Activated CD4-positive, alpha-beta T cell treated with anti-CD3 and anti-CD28 coated beads for 36 hours (primary cell): ENCODE measurements at regions not wholly inside any gene's neighbourhood (a gene's known extent, or its start where the extent isn't known, plus 50 kb on each side); places are given as distances from the start of the nearest gene placed in this dataset.

ENCODE experiments used
- ATAC-seq: fragments of 200-7000 bp; cut with Tn5 transposase; one replicate; pipeline ENCODE4 v1.10.0; 2021; ENCODE audit warnings: mild to moderate bottlenecking, moderate library complexity
- CTCF ChIA-PET: fragments of 350-600 bp; sonication (Branson Sonifier 250); formaldehyde crosslinking; loops from one replicate; lab custom pipeline; 2021; ENCODE audit warnings: antibody characterized with exemption; lab: Charles Lee
- POLR2A ChIA-PET: fragments of 350-600 bp; sonication (Branson Sonifier 250); formaldehyde crosslinking; loops from one replicate; lab custom pipeline; 2021; ENCODE audit warnings: antibody characterized with exemption, inconsistent platforms; lab: Charles Lee
- DNase-seq: peaks from one replicate; pipeline ENCODE4 v3.0.0-alpha.2; 2020
- H3K27ac Mint-ChIP-seq: one replicate; pipeline ENCODE4 v1.8.0; 2021; ENCODE audit warnings: mixed read lengths
- H3K27me3 Mint-ChIP-seq: one replicate; pipeline ENCODE4 v1.8.0; 2021; ENCODE audit warnings: mixed read lengths
- H3K36me3 Mint-ChIP-seq: one replicate; pipeline ENCODE4 v1.8.0; 2021; ENCODE audit warnings: low read depth, mixed read lengths
- H3K4me1 Mint-ChIP-seq: one replicate; pipeline ENCODE4 v1.8.0; 2021; ENCODE audit warnings: mixed read lengths
- H3K4me3 Mint-ChIP-seq: one replicate; pipeline ENCODE4 v1.8.0; 2021; ENCODE audit warnings: mild to moderate bottlenecking, moderate library complexity, mixed read lengths
- H3K9me3 Mint-ChIP-seq: one replicate; pipeline ENCODE4 v1.8.0; 2021; ENCODE audit warnings: low read depth, mixed read lengths
- intact Hi-C, 2 experiments: fragments of 100-400 bp; cut with DNase I in 1 of 2; cut with micrococcal nuclease in 1 of 2; formaldehyde crosslinking; loops; one replicate each; pipeline versions ENCODE4 v1.14.2 to v1.15.1; 2022 to 2024; cut with DNase I, micrococcal nuclease

GRCh38 chr17:54111576-54111975 lies 288.8 kb downstream of the KIF2B start:
- DNase-seq (no peak), ATAC-seq (no peak)
- no peaks in the 10 kb centered on the region for H3K36me3 Mint-ChIP-seq
- CTCF ChIA-PET: no interaction called here
- intact Hi-C loops: no loop called here
- H3K27me3 Mint-ChIP-seq: no peaks in the 10 kb centered on the region
- POLR2A ChIA-PET: no interaction called here
- H3K9me3 Mint-ChIP-seq: peaks cover 9% of the 10 kb centered on the region
- H3K27ac Mint-ChIP-seq: no peak overlapping the region
- H3K4me1 Mint-ChIP-seq: no peaks in the 10 kb centered on the region
- no peak overlapping the region for H3K4me3 Mint-ChIP-seq

- Mint-ChIP-seq H3K4me1 (no peaks in the 10 kb centered on the region), H3K36me3 (no peaks in the 10 kb centered on the region), H3K27me3 (no peaks in the 10 kb centered on the region), H3K9me3 (peaks cover 12% of the 10 kb centered on the region), H3K27ac (no peak overlapping the region), H3K4me3 (no peak overlapping the region)
- intact Hi-C loops: no loop called here
- DNase-seq: no peak
- ATAC-seq: no peak
- ChIA-PET CTCF (no interaction called here), POLR2A (no interaction called here)
Observed at GRCh38 chr17:54117452-54117851, 294.7 kb downstream of the KIF2B start.

- ChIA-PET CTCF (no interaction called here), POLR2A (no interaction called here)
- intact Hi-C loops: no loop called here
Observed at GRCh38 chr17:54124456-54124855, 301.7 kb downstream of the KIF2B start.

GRCh38 chr17:54153423-54153822 lies 330.7 kb downstream of the KIF2B start:
- DNase-seq (no peak), ATAC-seq (no peak)
- ChIA-PET POLR2A (no interaction called here), CTCF (no interaction called here)
- Mint-ChIP-seq H3K36me3 (no peaks in the 10 kb centered on the region), H3K27me3 (no peaks in the 10 kb centered on the region), H3K4me3 (no peak overlapping the region), H3K4me1 (no peaks in the 10 kb centered on the region), H3K27ac (no peak overlapping the region), H3K9me3 (peaks cover 3% of the 10 kb centered on the region)
- intact Hi-C loops: no loop called here

More at GRCh38 chr17:54124456-54124855, 301.7 kb downstream of the KIF2B start:
- no peak for ATAC-seq
- H3K27me3 Mint-ChIP-seq: no peaks in the 10 kb centered on the region
- H3K4me3 Mint-ChIP-seq: no peak overlapping the region
- no peaks in the 10 kb centered on the region for H3K36me3 Mint-ChIP-seq
- H3K27ac Mint-ChIP-seq: no peak overlapping the region
- no peak for DNase-seq
- H3K4me1 Mint-ChIP-seq: no peaks in the 10 kb centered on the region
- peaks cover 14% of the 10 kb centered on the region for H3K9me3 Mint-ChIP-seq

- DNase-seq: no peak
- Mint-ChIP-seq H3K27ac (no peak overlapping the region), H3K4me1 (no peaks in the 10 kb centered on the region), H3K27me3 (no peaks in the 10 kb centered on the region), H3K36me3 (no peaks in the 10 kb centered on the region), H3K9me3 (peaks cover 3% of the 10 kb centered on the region), H3K4me3 (no peak overlapping the region)
- ChIA-PET CTCF (no interaction called here), POLR2A (no interaction called here)
- intact Hi-C loops: no loop called here
- no peak for ATAC-seq
Observed at GRCh38 chr17:54157542-54157941, 334.8 kb downstream of the KIF2B start.

- H3K4me1 Mint-ChIP-seq: no peaks in the 10 kb centered on the region
- H3K9me3 Mint-ChIP-seq: no peaks in the 10 kb centered on the region
- no peaks in the 10 kb centered on the region for H3K27me3 Mint-ChIP-seq
- DNase-seq (peak; percentile 5), ATAC-seq (no peak)
- H3K36me3 Mint-ChIP-seq: no peaks in the 10 kb centered on the region
- no peak overlapping the region for H3K4me3 Mint-ChIP-seq
- POLR2A ChIA-PET: no interaction called here
- CTCF ChIA-PET: no interaction called here
- intact Hi-C loops: no loop called here
- H3K27ac Mint-ChIP-seq: no peak overlapping the region
Observed at GRCh38 chr17:54172096-54172984, 349.6 kb downstream of the KIF2B start.

- H3K4me3 Mint-ChIP-seq: no peak overlapping the region
- H3K4me1 Mint-ChIP-seq: no peaks in the 10 kb centered on the region
- CTCF ChIA-PET: no interaction called here
- ATAC-seq (no peak), DNase-seq (no peak)
- intact Hi-C loops: no loop called here
- POLR2A ChIA-PET: no interaction called here
- H3K27ac Mint-ChIP-seq: no peak overlapping the region
- H3K27me3 Mint-ChIP-seq: no peaks in the 10 kb centered on the region
- no peaks in the 10 kb centered on the region for H3K36me3 Mint-ChIP-seq
- peaks cover 1% of the 10 kb centered on the region for H3K9me3 Mint-ChIP-seq
Observed at GRCh38 chr17:54172985-54173316, 350.2 kb downstream of the KIF2B start.

- POLR2A ChIA-PET: no interaction called here
- peaks cover 5% of the 10 kb centered on the region for H3K9me3 Mint-ChIP-seq
- H3K36me3 Mint-ChIP-seq: no peaks in the 10 kb centered on the region
- H3K27ac Mint-ChIP-seq: no peak overlapping the region
- ATAC-seq (no peak), DNase-seq (no peak)
- CTCF ChIA-PET: no interaction called here
- H3K4me3 Mint-ChIP-seq: no peak overlapping the region
- intact Hi-C loops: no loop called here
- no peaks in the 10 kb centered on the region for H3K4me1 Mint-ChIP-seq
- no peaks in the 10 kb centered on the region for H3K27me3 Mint-ChIP-seq
Observed at GRCh38 chr17:54177606-54178308, 355.0 kb downstream of the KIF2B start.

- Mint-ChIP-seq H3K36me3 (no peaks in the 10 kb centered on the region), H3K4me3 (no peak overlapping the region), H3K27ac (no peak overlapping the region), H3K9me3 (peaks cover 5% of the 10 kb centered on the region), H3K27me3 (no peaks in the 10 kb centered on the region), H3K4me1 (no peaks in the 10 kb centered on the region)
- ChIA-PET POLR2A (no interaction called here), CTCF (interaction anchor here (0.8 kb wide), 1 partner anchor 21 kb away, joined by 3 read pairs; no protein-coding TSS in a partner anchor)
- intact Hi-C loops: no loop called here
- no peak for ATAC-seq
- no peak for DNase-seq
Observed at GRCh38 chr17:54180950-54181349, 358.2 kb downstream of the KIF2B start.

- H3K27ac Mint-ChIP-seq: no peak overlapping the region
- no peak for ATAC-seq
- intact Hi-C loops: no loop called here
Observed at GRCh38 chr17:54191261-54191660, 368.5 kb downstream of the KIF2B start.

GRCh38 chr17:54194268-54194667 lies 371.5 kb downstream of the KIF2B start:
- peaks cover 12% of the 10 kb centered on the region for H3K9me3 Mint-ChIP-seq
- intact Hi-C loops: no loop called here
- DNase-seq (no peak), ATAC-seq (no peak)
- no peak overlapping the region for H3K4me3 Mint-ChIP-seq
- ChIA-PET CTCF (no interaction called here), POLR2A (no interaction called here)
- no peak overlapping the region for H3K27ac Mint-ChIP-seq
- H3K27me3 Mint-ChIP-seq: no peaks in the 10 kb centered on the region
- H3K4me1 Mint-ChIP-seq: no peaks in the 10 kb centered on the region
- no peaks in the 10 kb centered on the region for H3K36me3 Mint-ChIP-seq

More at GRCh38 chr17:54191261-54191660, 368.5 kb downstream of the KIF2B start:
- POLR2A ChIA-PET: no interaction called here
- Mint-ChIP-seq H3K4me1 (no peaks in the 10 kb centered on the region), H3K36me3 (no peaks in the 10 kb centered on the region), H3K4me3 (no peak overlapping the region), H3K27me3 (no peaks in the 10 kb centered on the region), H3K9me3 (peaks cover 9% of the 10 kb centered on the region)
- no peak for DNase-seq
- CTCF ChIA-PET: no interaction called here

- no peak for DNase-seq
- Mint-ChIP-seq H3K9me3 (peaks cover 10% of the 10 kb centered on the region), H3K27ac (no peak overlapping the region), H3K4me3 (no peak overlapping the region), H3K4me1 (no peaks in the 10 kb centered on the region), H3K27me3 (no peaks in the 10 kb centered on the region), H3K36me3 (no peaks in the 10 kb centered on the region)
- ChIA-PET POLR2A (interaction anchor here (0.6 kb wide), 1 partner anchor 102 kb away, joined by 3 read pairs; no protein-coding TSS in a partner anchor), CTCF (no interaction called here)
- ATAC-seq: no peak
- intact Hi-C loops: no loop called here
Observed at GRCh38 chr17:54196751-54197150, 374.0 kb downstream of the KIF2B start.
